GM23248 (cell line): ENCODE measurements at regions not wholly inside any gene's neighbourhood (a gene's known extent, or its start where the extent isn't known, plus 50 kb on each side); places are given as distances from the start of the nearest gene placed in this dataset.
"Not testable (repeated sequence)": the region's sequence is repeated elsewhere in the genome, so short reads cannot be mapped to it uniquely, and the experiment has no call there.

ENCODE experiments used
- DNase-seq: peaks from one replicate; pipeline ENCODE4 v3.0.0-alpha.2; 2015
- H2AFZ ChIP-seq: fragments of 200-600 bp; sonication (generic); 2 replicates; pipeline ENCODE4 v1.6.1; 2016; ENCODE audit warnings: antibody characterized with exemption
- H3F3A ChIP-seq: fragments of 200-600 bp; sonication (generic); 2 replicates; pipeline ENCODE4 v1.6.1; 2016; ENCODE audit warnings: mild to moderate bottlenecking, antibody characterized with exemption, mixed run types; ENCODE audit not compliant: insufficient read depth
- H3K27ac ChIP-seq: fragments of 200-600 bp; sonication (generic); 2 replicates; pipeline ENCODE4 v1.5.1; 2016; ENCODE audit warnings: mild to moderate bottlenecking
- H3K27me3 ChIP-seq: fragments of 200-600 bp; sonication (generic); replicated peaks from 2 replicates; pipeline ENCODE4 v1.6.1; 2016; ENCODE audit warnings: mild to moderate bottlenecking; ENCODE audit not compliant: insufficient read depth
- H3K36me3 ChIP-seq: fragments of 200-600 bp; sonication (generic); 2 replicates; pipeline ENCODE4 v1.6.1; 2016; ENCODE audit warnings: low read depth, mild to moderate bottlenecking
- H3K4me1 ChIP-seq: fragments of 200-600 bp; sonication (generic); 2 replicates; pipeline ENCODE4 v1.6.1; 2016; ENCODE audit warnings: mild to moderate bottlenecking; ENCODE audit not compliant: insufficient read depth
- H3K4me2 ChIP-seq: fragments of 200-600 bp; sonication (generic); one replicate; pipeline ENCODE4 v1.6.1; 2016; ENCODE audit warnings: mild to moderate bottlenecking; ENCODE audit not compliant: unreplicated experiment
- H3K4me3 ChIP-seq: fragments of 200-600 bp; sonication (generic); 2 replicates; pipeline ENCODE4 v1.5.1; 2016; ENCODE audit warnings: mild to moderate bottlenecking
- H3K79me2 ChIP-seq: fragments of 200-600 bp; sonication (generic); 2 replicates; pipeline ENCODE4 v1.6.1; 2016; ENCODE audit warnings: mild to moderate bottlenecking; ENCODE audit not compliant: insufficient read depth
- H3K9ac ChIP-seq: fragments of 200-600 bp; sonication (generic); 2 replicates; pipeline ENCODE4 v1.6.1; 2016; ENCODE audit warnings: mild to moderate bottlenecking
- H3K9me2 ChIP-seq: fragments of 200-600 bp; sonication (generic); 2 replicates; pipeline ENCODE4 v1.6.1; 2016; ENCODE audit warnings: mixed run types, mild to moderate bottlenecking, moderate library complexity; ENCODE audit not compliant: insufficient read depth
- H3K9me3 ChIP-seq: fragments of 200-600 bp; sonication (generic); one replicate; pipeline ENCODE4 v1.6.1; 2017; ENCODE audit warnings: low read depth
- H4K20me1 ChIP-seq: fragments of 200-600 bp; sonication (generic); 2 replicates; pipeline ENCODE4 v1.6.0; 2016; ENCODE audit not compliant: insufficient read depth
- EZH2 ChIP-seq: fragments of 200-600 bp; sonication (generic); IDR thresholded peaks from 2 replicates; pipeline ENCODE4 v1.6.1; 2018; ENCODE audit warnings: antibody characterized with exemption, mild to moderate bottlenecking; ENCODE audit not compliant: insufficient read depth, poor library complexity, severe bottlenecking
- EZH2phosphoT487 ChIP-seq: fragments of 200-600 bp; sonication (generic); IDR thresholded peaks from 2 replicates; pipeline ENCODE4 v1.6.1; 2018; ENCODE audit warnings: antibody characterized with exemption, moderate library complexity, mild to moderate bottlenecking, low read depth; ENCODE audit not compliant: insufficient read depth
- WGBS, 2 experiments: methylation state at CpG; one replicate each; pipeline ENCODE4 v1.1.6; 2015 to 2017; ENCODE audit warnings: low lambda C conversion rate in 2 of 2, low coverage in 1 of 2; ENCODE audit errors: missing lambda C conversion rate in 2 of 2; 5-methylcytosine and 5-hydroxymethylcytosine counted together
- in situ Hi-C: fragments of 300-500 bp; cut with MboI; formaldehyde crosslinking; loops from 2 replicates; pipeline ENCODE4 v1.15.0; 2020

DNA sequence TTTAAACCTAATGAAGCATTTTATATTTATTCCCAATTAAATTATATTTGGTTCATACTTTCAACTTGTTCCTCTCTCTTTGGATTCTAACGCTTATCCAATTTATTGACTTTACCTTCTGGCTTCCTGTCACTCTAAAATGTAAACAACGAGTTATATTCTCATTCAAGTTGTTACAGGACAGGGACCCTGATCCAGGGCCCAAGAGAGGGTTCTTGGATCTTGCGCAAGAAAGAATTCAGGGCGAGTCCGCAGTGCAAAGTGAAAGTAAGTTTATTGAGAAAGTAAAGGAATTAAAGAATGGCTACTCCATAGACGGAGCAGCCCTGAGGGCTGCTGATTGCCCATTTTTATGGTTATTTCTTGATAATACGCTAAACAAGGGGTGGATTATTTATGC is 405.6 kb upstream of the API5 start:
- no peaks in the 10 kb centered on the region for H3K9me3 ChIP-seq
- no peaks in the 10 kb centered on the region for H3F3A ChIP-seq
- no peak for TF ChIP-seq EZH2phosphoT487
- no peak for TF ChIP-seq EZH2
- H4K20me1 ChIP-seq = no peaks in the 10 kb centered on the region
- no peak overlapping the region for H2AFZ ChIP-seq
- 27 to 32% methylated on average over 7 of the region's 7 CpGs for WGBS, 2 experiments
- no peak overlapping the region for H3K9ac ChIP-seq
- no peaks in the 10 kb centered on the region for H3K4me1 ChIP-seq
- in situ Hi-C loops = no loop called here
- no peaks in the 10 kb centered on the region for H3K9me2 ChIP-seq
- DNase-seq = no peak
- H3K4me3 ChIP-seq = no peak overlapping the region
- H3K36me3 ChIP-seq = no peaks in the 10 kb centered on the region
- H3K4me2 ChIP-seq = no peak overlapping the region
- H3K79me2 ChIP-seq = no peaks in the 10 kb centered on the region
- no peaks in the 10 kb centered on the region for H3K27me3 ChIP-seq
- H3K27ac ChIP-seq = no peak overlapping the region

DNA sequence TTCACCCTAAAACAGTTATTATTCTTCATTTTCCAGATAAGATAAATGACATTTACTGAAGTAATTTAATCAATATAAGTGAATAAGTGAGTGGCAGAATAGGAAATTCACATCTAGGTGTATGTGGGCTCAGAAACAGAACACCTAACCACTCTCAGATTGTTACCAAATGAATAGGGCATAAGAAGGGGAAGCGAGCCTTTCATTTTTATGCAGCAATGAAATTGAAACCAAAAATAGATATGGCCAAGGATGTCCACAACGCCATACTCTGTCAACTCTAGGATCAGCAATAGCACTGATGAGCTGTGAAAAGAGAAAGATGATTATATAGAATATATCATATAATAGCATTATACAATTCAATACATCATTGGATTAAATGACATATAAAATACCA is 398.1 kb upstream of the API5 start:
- WGBS, 2 experiments = 7 to 13% methylated on average over 2 of the region's 2 CpGs
- Histone ChIP-seq H4K20me1 (no peaks in the 10 kb centered on the region), H3F3A (no peaks in the 10 kb centered on the region), H3K4me2 (no peak overlapping the region), H3K4me1 (no peaks in the 10 kb centered on the region), H3K9ac (no peak overlapping the region), H3K36me3 (no peaks in the 10 kb centered on the region), H3K9me2 (no peaks in the 10 kb centered on the region), H3K79me2 (no peaks in the 10 kb centered on the region), H3K27ac (no peak overlapping the region), H3K4me3 (no peak overlapping the region), H2AFZ (no peak overlapping the region), H3K9me3 (no peaks in the 10 kb centered on the region), H3K27me3 (no peaks in the 10 kb centered on the region)
- DNase-seq = no peak
- TF ChIP-seq EZH2 = no peak
- TF ChIP-seq EZH2phosphoT487 = no peak
- in situ Hi-C loops = no loop called here

DNA sequence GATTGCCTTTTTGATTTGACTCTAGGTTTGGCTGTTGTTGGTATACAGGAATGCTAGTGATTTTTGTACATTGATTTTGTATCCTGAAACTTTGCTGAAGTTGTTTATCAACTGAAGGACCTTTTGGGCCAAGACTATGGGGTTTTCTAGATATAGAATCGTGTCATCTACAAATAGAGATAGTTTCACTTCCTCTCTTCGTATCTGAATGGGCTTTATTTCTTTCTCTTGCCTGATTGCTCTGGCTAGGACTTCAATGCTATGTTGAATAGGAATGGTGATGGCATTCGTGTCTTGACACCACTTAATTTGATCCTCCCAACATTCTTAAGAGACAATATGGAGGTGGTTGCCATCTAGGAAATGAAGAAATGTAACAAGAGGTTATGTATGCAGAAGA is 388.1 kb upstream of the API5 start:
- no peaks in the 10 kb centered on the region for H3K79me2 ChIP-seq
- no peak overlapping the region for H3K4me2 ChIP-seq
- no peak overlapping the region for H2AFZ ChIP-seq
- H3K9me3 ChIP-seq = no peaks in the 10 kb centered on the region
- H3F3A ChIP-seq = no peaks in the 10 kb centered on the region
- no peaks in the 10 kb centered on the region for H3K9me2 ChIP-seq
- H3K27ac ChIP-seq = no peak overlapping the region
- 0 to 6% methylated on average over 3 of the region's 3 CpGs for WGBS, 2 experiments
- no peaks in the 10 kb centered on the region for H4K20me1 ChIP-seq
- H3K4me1 ChIP-seq = no peaks in the 10 kb centered on the region
- no peak for TF ChIP-seq EZH2phosphoT487
- TF ChIP-seq EZH2 = no peak
- H3K27me3 ChIP-seq = no peaks in the 10 kb centered on the region
- no peaks in the 10 kb centered on the region for H3K36me3 ChIP-seq
- no peak overlapping the region for H3K4me3 ChIP-seq
- in situ Hi-C loops = no loop called here
- no peak overlapping the region for H3K9ac ChIP-seq
- DNase-seq = no peak

DNA sequence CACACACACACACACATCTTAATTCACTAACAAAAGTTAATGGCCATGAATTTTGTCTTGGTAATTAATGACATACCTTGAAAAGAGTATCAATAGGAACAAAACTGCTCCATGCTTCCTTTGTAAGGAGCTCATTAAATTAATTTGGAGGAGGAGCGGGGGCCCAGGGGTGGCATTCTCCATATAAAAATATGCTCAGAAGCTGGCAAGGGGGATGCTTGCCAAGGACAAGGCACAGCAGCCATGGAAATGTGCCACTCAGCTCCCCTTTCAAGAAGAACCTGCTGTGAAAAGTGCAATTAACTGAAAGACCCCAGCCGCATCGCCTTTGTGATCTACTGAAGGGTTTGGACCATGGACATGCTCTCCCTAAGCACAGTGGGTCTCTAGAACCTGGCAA is 385.9 kb upstream of the API5 start:
- in situ Hi-C loops = no loop called here
- Histone ChIP-seq H2AFZ (no peak overlapping the region), H3K4me2 (no peak overlapping the region), H3K9me2 (no peaks in the 10 kb centered on the region), H3K4me1 (no peaks in the 10 kb centered on the region), H3K9me3 (no peaks in the 10 kb centered on the region), H4K20me1 (no peaks in the 10 kb centered on the region), H3K27me3 (no peaks in the 10 kb centered on the region), H3F3A (no peaks in the 10 kb centered on the region), H3K36me3 (no peaks in the 10 kb centered on the region), H3K27ac (no peak overlapping the region), H3K9ac (no peak overlapping the region), H3K79me2 (no peaks in the 10 kb centered on the region), H3K4me3 (no peak overlapping the region)
- TF ChIP-seq EZH2 = no peak
- TF ChIP-seq EZH2phosphoT487 = no peak
- WGBS, 2 experiments = 35 to 45% methylated on average over 3 of the region's 3 CpGs
- no peak for DNase-seq

DNA sequence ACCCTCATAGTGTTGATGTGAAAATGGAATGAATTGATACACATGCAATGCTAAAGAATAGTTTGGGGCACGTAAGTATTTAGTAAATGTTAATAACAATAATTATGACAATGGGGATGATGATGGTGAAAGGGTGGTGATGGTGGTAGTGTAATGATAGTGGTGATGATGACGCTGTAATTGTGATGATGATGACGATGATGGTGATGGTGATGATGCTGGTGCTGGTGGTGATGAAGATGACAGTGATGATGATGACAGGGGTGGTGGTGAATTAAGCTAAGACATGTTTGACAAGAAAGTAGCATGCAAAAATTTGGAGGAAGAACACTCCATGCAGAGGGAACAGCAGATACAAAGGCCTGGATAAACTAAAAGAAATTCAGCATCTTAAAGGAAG is 364.4 kb upstream of the API5 start:
- no peaks in the 10 kb centered on the region for H3K9me2 ChIP-seq
- no peaks in the 10 kb centered on the region for H3F3A ChIP-seq
- no peaks in the 10 kb centered on the region for H3K9me3 ChIP-seq
- 22 to 26% methylated on average over 3 of the region's 3 CpGs for WGBS, 2 experiments
- no peak overlapping the region for H3K27ac ChIP-seq
- TF ChIP-seq EZH2phosphoT487 (no peak), EZH2 (no peak)
- no peaks in the 10 kb centered on the region for H4K20me1 ChIP-seq
- in situ Hi-C loops = no loop called here
- no peak overlapping the region for H3K4me3 ChIP-seq
- H3K79me2 ChIP-seq = no peaks in the 10 kb centered on the region
- no peak overlapping the region for H3K4me2 ChIP-seq
- H3K4me1 ChIP-seq = no peaks in the 10 kb centered on the region
- no peak overlapping the region for H3K9ac ChIP-seq
- no peaks in the 10 kb centered on the region for H3K36me3 ChIP-seq
- no peak for DNase-seq
- H2AFZ ChIP-seq = no peak overlapping the region
- H3K27me3 ChIP-seq = no peaks in the 10 kb centered on the region

DNA sequence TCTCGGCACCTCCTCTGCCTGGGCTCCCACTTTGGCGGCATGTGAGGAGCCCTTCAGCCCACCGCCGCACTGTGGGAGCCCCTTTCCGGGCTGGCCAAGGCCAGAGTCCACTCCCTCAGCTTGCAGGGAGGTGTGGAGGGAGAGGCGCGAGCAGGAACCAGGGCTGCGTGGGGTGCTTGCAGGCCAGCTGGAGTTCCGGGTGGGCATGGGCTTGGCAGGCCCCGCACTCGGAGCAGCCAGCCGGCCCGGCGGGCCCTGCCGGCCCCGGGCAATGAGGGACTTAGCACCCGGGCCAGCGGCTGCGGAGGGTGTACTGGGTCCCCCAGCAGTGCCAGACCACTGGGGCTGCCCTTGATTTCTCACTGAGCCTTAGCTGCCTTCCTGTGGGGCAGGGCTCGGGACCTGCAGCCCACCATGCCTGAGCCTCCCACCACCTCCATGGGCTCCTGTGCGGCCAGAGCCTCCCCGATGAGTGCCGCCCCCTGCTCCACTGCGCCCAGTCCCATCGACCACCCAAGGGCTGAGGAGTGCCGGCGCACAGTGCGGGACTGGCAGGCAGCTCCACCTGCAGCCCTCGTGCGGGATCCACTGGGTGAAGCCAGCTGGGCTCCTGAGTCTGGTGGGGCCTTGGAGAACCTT is 361.9 kb upstream of the API5 start:
- not testable (repeated sequence) for H3K9me3 ChIP-seq, H3K4me2 ChIP-seq

More for the DNA sequence above, 361.9 kb upstream of the API5 start:
- H3K79me2 ChIP-seq, H3K4me3 ChIP-seq, DNase-seq, H3K36me3 ChIP-seq, H3K4me1 ChIP-seq, H3F3A ChIP-seq, in situ Hi-C loops, H3K27me3 ChIP-seq, H3K27ac ChIP-seq, H3K9me2 ChIP-seq, H4K20me1 ChIP-seq, H2AFZ ChIP-seq, H3K9ac ChIP-seq: not testable (repeated sequence)
- 55 to 62% methylated on average over 19 to 29 of the region's 30 CpGs for WGBS, 2 experiments
